SH-SY5Y (cell line): ENCODE measurements at regions not wholly inside any gene's neighbourhood (a gene's known extent, or its start where the extent isn't known, plus 50 kb on each side); places are given as distances from the start of the nearest gene placed in this dataset.

Source experiments
- GATA2 ChIP-seq: IDR thresholded peaks from 2 replicates; pipeline ENCODE4 v1.6.1; 2011; ENCODE audit warnings: mild to moderate bottlenecking, low read depth, low read length
- GATA3 ChIP-seq: IDR thresholded peaks from 2 replicates; pipeline ENCODE4 v1.6.1; 2011; ENCODE audit warnings: low read depth, mild to moderate bottlenecking, low read length, moderate library complexity

DNA sequence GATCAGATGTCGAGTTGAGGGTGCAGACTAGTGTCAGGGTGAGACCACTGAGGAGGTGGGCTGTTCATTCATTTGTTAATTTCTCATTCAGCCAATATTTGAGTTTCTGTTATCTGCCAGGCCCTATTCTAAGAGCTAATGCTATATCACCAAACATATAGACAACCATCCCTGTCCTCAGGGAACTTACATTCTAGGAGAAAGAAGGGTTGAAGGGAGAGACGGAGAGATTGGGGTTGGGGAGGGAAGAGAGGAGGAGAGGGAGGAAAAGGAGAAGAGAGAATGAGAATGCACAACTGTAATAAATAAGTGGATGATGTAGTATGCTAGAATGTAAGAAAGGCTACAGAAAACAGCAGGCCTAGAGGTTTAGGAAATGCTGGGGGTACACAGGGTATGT, 129.9 kb upstream of the PITX1 start:
- TF ChIP-seq GATA2 = no peak
- no peak for TF ChIP-seq GATA3
